Activated CD4-positive, CD25-positive, alpha-beta regulatory T cell treated with anti-CD3 and anti-CD28 coated beads, Interleukin-2, amount 50 U/mL, for 72 hours (primary cell): ENCODE measurements at regions not wholly inside any gene's neighbourhood (a gene's known extent, or its start where the extent isn't known, plus 50 kb on each side); places are given as distances from the start of the nearest gene placed in this dataset.

ENCODE experiments used
- DNase-seq: peaks from one replicate; pipeline ENCODE4 v3.0.0; 2021

DNA sequence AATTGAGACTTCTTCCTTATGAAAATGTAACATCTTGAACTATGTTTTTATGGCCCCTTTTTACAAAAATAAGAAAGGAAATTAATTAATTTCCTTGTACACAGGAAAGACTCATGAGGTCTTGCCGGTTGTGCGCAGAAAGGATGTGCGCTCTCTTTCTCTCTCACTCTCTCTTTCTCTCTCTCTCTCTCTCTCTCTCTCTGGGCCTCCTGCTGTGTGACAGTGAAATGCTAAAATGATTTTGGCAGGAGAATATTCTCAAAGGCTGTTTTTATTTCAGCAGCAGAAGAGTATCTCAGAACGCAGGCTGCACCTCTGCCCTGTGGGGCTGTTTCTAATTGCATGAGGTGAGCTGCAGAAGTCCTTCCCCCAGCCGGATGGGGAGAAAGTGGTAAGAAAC lies 349.0 kb downstream of the MID1IP1 start:
- no peak for DNase-seq

DNA sequence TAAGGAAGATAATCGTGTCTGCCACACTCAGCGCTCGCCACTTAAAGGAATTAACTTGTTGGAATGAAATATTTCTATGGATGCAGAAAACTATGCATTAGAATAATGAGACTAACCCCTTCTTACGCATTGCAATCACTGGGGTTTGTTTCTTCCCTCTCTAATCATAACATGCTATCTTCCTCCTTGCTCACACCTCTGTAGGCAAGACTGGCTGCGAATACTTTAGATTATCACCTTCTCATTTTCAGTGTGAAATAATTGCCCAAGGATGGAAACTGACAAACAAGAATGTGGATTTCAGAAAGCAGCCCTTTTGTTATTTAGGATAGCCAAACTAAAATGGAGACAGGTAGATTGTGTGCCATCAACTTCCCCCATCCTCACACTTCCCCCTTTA lies 349.4 kb downstream of the MID1IP1 start:
- DNase-seq = no peak

DNA sequence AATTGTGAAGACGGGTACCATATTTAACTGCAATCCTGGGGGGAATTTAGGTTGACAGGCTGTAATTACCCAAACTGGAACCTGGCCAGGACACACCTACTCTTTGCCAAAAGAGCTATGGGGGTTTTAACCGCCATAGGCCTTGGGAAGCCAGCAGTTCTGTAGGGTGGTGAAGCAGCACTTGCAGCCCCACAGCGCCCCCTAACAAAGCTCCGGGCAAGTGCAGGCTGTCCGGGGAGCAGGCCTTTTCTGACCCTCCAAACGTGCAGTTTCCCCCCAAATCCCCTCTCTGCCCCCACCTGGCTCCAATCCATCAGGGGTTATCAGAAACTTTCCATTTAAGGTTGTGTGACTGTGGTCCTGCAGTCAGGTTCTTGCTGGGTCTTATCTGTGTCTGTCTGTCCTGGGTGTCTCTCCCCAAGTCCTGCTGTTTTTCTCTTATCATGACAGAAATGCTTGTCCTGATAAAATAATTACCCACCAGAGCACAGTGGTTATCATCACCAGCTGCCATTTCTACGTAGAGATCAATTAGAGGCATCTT lies 350.9 kb downstream of the MID1IP1 start:
- DNase-seq = peak; percentile 50

DNA sequence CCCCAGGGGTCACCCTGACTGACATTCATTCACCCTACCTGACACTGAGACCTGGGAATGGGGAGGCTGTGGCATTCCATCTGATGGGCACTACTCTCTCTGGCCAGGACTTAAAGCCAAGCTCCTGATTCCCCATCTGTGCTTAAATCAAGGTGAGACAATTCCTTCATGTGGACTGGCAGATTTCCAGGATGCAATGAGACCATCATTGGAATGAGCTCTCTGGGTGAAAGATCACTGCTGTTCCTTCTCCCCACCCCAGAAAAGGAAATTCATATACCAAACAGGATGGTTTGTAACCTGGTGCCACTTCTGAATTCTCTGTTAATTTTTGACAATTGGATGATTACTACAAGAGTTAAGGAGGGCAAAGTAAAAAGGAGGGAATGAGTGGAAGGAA lies 354.8 kb downstream of the MID1IP1 start:
- no peak for DNase-seq

DNA sequence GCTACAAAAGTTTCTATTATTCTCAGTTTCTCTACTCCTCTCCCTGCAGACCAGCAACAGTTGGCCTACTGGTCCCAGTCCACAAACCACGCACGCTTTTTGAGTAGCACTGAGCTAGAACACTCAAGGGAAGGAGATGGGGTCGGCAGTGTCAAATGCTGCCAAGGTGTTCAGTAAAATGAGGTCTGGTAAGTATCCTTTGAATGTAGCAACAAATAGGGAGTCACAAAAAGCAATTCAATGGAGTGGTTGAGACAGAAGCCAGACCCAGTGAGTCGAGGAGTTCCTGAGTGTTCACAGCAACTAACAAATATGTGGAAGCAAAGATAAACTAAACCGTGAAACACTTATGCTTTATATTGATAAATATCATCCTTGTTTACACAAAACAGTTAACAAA lies 355.7 kb downstream of the MID1IP1 start:
- no peak for DNase-seq

DNA sequence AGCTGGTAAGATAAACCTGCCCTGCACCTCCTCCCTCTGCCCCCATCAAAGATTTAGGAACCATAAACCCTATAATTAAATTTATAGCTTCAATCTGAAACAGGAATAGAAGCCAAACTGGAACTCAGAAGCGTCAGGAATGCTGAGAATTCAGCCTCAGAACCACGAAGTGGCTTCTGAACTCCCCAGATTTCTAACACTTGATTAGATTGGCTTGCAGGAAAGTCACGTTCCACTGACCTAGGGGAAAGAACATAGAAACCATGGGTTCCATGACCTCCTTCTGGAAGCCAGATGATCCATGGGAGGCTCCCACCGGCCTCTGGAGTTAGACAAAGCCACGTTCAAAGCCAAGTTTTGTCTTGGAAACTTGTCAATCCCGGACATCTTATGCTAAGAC lies 356.5 kb downstream of the MID1IP1 start:
- no peak for DNase-seq

DNA sequence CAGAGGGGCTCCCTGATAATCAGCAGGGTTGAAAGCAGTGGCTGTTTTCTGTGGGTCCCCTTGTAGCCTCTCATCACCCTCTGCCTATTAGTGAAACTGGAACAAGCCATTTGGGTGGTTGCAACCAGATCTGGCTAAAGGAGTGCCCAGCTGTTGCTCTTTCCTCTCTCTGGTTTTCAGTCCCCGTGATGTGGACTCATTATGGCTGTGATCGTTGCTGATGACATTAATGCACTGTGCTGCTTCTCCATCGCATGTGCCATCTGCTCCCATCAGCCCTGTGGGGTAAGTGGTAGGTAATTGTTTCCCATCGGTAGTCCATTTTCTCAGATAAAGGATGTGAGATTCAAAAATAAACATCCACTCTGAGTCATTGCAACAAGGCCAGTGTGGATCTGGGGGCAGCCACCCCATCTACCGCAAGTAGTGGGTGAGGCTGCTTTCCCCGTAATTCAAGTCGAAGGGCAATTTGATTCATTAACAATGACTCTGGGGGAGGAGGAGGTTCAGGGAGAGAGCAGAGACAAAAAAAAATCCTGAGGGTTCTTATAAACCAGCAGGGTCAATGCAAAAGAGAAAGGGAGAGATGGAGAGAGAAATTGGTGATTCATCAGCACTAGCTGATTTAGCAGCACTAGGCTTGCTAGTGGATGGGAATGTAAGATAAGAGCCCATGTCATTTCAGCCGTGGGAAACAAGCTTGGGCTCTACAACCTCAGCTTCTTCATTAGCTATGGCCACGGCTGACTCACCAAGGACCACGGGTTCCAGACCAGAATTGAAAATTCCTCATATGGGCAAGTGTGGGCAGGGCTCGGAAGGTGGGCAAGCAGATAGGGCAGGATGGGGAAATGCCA lies 357.8 kb downstream of the MID1IP1 start:
- no peak for DNase-seq

DNA sequence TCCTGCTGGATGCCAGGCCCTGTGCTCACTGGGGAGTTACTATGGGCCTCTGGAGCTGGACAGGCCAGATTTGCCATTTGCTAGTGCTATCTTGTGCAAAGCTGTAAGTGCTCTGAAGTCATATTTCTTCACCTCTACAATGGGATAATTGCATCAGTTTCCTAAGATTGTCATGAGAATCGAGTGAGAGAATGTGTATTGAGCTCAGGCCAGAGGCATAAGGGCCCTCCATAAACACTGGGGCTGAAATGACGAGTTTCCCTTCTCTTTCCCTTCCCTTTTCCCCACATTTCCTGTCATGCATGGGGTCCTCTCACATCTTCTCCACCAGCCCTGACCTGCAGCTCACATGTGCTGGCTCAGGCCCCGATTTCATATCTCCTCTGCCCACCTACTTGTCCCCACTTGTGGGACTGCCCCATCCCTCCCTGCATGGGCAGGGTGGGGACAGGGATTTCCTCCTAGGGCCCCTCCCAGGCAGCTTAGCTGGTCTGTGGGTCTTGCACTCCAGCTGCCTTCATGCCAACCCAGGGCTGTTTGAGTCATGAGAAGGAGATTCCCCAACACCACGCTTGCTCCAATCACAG lies 358.8 kb downstream of the MID1IP1 start:
- no peak for DNase-seq

DNA sequence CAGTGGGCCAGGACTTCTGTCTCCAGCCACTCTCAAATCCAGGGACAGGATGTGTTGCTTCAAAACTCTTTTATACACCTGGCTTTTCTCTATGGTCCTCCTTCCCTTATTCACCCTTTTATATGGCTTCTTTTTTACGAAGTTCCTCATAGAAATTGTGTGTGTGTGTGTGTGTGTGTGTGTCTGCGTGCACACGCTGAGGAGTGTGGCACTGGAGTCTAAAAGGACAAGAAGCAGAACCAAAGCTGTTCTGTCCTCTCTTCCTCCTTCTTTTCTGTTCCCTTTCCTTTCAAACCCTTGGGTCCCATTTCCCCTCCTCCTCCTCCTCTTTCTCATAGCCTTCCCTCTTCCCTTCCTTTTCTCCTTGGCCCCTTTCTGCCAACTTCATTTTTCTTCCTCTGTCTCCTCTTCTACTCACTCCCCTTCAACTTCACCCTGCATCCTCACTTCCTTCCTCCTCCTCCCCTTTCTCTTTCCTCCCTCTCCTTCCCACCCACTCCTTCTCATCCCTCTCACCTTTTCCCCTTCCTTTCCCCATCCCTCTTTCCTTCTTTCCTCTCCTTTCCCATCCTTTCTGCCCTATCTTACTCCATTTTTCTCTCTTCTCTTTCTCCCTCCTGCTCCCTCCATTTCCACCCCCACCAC lies 360.5 kb downstream of the MID1IP1 start:
- no peak for DNase-seq

DNA sequence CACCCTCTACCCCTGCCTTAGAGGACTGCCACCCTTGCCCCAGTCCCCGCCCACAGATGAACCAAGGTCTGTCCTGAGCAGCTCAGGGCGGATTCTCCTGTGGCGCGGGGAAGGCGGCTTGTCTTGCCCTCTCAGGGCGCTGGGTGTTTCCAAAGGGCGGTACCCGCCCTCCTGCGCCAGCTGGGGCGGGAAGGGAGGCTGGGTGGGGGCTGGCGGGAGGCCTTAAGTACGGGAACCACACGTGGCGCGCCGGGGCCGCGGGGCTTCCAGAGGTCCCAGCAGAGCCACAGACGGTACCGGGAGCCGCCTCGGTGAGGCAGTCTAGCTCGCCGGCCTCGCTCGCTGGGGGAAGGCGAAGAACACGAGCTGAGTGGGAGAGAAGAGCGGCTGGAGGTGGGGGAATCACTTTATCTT lies 361.1 kb downstream of the MID1IP1 start:
- DNase-seq = peak; percentile 42

DNA sequence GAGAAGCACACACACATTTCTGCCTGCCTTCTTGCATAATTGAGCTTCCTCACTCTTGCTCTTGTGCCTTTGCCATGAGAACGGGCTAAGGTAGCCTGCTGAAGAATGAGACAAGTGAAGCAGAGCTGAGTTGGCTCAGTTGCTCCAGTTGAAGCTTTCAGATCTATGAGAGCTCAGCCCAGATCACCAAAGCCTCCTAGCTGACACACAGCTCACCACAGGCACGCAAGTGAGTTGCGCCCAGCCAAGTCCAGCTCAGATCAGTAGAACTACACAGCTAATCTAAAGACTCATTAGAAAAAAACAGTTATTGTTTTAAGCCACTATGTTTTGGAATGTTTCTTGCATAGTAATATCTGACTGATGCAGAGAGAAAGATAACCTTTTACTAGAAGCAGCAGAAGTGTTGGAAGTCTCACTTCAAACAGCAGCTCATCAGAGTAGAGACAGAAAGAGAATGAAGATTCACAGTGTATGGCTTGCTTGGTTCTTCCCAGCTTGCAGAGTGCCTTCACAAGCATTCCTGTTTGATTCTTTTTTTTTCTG lies 362.4 kb downstream of the MID1IP1 start:
- no peak for DNase-seq

DNA sequence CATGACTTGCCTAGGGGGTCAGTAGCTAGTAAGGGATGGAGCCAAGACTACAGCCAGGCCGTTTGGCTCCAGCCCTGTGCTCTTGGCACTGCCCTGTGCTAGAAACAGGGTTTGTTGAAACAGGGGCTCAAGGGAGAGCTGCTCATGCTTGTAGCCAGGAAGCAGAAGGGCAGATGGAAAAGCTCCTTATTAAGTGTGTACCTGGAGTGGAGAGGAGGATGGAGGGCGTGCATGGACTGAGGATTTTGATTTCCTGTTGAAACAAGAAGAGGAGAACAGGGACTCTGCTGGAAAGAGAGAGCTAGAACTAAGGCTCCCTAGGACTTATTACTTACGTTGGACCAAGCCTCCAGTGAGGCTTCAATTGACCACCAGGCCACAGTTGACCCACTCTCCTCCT lies 363.0 kb downstream of the MID1IP1 start:
- no peak for DNase-seq

DNA sequence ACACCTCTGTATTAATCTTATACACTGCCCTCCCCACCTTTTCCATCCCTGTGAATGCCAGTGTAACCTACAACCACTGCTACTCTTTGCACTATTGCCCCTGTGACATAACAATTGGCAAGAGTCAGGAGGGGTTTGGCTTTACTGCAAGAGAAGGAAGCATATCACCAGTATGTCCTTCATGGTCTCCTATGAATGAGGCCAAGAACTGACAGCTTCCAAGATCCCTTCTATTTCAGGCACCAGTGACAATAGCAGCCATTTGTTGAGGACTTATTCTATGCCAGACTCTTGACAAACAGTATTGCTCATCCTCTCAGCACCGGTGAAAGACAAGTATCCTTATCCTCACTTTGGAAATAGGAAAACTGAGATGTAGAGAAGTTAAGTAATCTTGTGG lies 363.9 kb downstream of the MID1IP1 start:
- DNase-seq = no peak

DNA sequence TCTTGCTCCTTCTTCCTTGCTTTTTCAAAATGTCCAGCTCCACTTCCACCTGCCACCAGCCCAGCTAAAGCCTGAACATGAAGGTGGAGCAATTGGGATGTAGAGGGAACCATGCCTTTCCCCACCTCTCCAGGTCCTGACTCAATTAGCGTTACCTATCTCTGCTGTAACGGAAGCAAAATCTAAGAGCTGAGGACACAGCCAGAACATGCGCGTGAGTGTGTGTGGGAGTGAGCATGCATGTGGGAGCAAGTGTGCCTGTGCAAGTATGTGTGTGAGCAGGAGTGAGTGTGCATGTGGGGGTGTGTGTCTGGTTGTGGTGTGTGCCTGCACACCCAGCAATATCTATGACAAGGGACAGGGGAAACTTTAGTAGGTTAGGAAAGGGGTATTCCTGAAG lies 364.5 kb downstream of the MID1IP1 start:
- no peak for DNase-seq

DNA sequence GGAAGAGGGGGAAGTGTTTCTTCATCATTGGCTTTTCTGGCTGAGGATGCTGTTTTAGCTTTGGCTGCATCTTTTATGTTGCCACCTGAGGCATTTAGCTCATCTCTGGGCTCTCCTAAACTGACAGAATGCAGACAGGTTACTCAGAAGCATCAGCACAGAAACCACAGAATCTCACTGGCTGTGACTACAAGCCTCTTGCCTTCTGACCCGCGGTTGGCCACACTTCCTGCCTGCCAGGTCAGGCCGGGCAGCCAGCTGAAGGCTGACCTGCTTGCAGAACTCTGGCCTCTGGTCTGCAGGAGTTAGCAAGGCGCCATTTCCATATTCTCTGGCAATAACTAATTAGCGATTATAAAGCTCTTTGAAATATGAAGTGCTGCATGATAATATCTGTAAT lies 366.5 kb downstream of the MID1IP1 start:
- no peak for DNase-seq

DNA sequence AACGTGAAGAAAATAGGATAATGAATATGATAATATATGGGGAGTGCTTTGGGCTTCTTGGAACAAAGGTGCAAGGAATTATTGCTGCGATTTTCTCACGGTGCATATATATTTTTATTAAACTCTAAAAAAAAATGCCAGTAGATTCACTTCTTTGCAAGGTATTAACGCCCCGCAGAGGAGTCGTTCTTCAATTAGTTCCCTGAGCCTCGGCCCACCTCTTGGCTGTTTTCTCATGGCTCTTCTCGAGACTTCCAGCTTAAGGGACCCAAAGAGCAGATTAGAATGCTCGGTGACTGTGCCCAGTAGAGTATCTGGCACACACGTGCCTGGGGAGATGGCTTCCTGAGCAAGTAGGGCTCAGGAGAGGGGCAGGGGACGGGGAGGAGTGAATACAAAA lies 367.4 kb downstream of the MID1IP1 start:
- no peak for DNase-seq

DNA sequence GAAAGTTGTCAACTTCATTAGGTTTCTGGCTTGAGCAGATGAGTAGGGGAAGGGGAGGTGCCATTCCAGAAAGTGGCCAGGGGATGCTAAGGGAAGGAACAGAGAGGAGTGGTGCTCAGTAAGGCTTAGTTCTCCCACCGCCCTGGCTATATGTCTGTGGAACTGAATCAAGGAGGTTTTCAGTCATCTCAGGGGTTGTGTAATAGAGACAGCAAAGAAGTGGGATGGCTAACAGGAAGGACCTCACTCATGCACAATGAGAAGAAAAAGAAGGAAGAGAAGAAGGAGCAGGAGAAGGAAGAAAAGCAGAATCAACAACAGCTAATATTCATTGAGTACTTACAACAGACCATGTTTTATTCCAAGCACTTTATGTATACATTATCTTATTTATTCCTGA lies 368.7 kb downstream of the MID1IP1 start:
- DNase-seq = no peak

DNA sequence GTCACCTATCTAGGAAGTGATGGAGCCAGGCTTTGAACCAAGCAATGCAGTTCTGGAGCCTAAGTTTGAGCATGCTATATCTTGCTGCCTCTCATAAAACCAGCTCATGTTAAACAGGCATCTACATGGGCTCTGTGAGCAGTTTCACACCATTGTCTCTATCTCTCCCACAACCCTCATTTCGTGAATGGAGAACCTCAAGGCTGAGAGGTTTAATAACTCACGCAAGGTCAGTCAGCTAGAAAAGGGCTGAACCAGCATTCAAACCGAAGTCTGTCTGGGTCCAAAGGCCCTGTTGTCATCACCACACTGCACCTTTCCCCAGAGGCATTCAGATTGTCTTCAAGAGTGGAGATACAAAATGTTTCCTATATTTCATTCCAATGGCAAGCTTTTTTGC lies 369.2 kb downstream of the MID1IP1 start:
- no peak for DNase-seq

DNA sequence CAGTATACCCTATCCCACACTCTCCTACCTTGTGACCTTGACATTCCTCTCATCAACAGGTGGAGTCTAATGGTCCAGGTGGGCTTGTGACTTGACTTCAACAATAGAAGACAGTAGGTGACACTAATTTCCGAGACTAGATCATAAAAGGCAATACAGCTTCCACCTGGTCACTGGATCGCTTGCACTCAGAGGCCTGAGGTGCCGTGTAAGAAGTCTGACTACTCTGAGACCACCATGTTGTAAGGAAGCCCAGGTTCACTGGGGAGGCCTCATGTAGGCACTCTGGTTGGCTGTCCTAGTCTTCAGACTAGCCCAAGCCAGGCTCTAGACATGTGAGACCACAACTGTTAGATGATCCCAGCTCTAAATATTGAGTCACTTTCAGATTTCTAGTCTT lies 370.4 kb downstream of the MID1IP1 start:
- no peak for DNase-seq

DNA sequence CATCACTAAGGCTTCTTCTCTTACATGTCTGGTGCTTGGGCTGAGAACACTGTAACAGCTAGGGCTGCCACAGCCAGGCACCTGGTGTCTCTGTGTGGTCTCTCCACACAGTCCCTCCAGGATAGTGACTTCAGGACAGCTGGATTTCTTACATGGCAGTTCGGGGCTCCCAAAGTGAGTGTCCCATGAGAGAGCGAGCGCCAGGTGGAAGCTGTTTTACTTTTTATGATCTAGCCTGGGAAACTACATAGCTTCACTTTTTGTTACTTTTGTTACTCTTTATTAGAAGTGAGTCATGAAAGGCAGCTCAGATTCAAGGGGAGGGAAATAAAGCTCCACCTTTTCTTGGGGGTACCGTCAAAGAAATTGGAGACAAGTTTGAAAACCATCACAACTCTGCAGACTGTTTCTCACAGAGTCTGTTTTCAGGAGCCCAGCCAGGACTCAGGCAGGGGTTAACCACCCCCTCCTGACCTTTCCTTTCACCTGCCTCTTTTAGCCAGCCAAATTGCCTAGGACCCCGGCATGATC lies 373.0 kb downstream of the MID1IP1 start:
- no peak for DNase-seq

DNA sequence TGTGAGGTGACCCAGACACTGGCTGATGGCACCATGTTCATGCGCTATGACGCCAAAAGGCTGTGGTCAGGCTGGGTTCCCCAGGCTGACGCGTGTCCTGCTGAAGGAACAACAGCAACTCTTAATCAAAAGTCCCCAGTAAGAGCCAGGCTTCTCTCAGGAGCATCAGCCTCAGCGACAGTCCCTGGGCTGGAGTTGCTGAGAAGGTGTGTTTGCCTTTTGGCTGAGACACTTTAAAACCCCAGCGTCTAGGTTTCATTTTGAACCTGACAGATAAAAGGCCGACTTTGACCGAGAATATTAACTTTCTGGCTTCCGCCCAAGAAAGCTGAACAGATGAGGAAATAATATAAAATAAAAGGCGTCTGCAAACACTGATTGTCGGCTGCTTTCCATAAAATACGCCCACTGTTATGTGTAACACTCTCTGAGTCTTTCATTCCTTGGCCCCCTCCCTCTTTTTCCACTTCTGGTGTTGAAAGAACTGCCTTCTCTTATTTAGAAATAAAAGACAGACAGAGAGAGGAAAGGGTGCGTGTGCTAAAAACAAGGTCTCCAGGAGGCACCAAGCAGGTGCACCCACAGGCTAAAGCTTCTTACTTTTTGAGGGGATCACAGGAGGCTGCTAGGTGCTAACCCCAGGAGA lies 373.6 kb downstream of the MID1IP1 start:
- DNase-seq = peak; percentile 44

DNA sequence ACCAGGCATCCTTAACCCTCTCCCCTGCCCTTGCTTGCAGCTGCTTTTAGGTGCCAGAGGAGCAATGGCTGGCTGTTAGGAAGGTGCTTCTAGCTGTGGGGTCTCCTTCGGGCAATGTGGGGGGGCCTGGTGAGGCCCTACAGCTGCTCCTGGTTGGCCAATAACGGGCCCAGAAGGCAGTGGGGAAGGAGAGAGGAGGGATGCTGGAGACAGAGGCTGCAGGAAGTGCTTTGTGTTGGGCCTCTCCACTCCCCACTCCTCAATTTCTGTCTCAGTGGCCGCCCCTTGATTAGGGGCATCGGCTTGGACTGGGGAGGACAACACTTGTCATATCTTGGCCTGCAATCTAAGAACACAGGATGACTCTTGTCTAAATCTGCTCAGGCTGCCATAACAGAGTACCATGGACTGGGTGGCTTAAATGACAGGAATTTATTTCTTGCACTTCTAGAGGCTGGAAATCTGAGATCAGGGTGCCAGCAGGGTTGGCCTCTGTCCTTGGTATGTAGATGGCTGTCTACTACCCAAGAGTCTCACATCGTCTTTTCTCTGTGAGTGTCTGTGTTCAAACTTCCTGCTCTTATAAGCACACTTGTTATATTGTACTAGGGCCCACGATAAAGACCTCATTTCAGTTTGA lies 374.3 kb downstream of the MID1IP1 start:
- no peak for DNase-seq
